GM12874 (cell line): ENCODE measurements at regions not wholly inside any gene's neighbourhood (a gene's known extent, or its start where the extent isn't known, plus 50 kb on each side); places are given as distances from the start of the nearest gene placed in this dataset.

ENCODE experiments used
- TF ChIP-seq, protein P1 (sequence below): IDR thresholded peaks from 2 replicates; pipeline ENCODE4 v1.5.1; 2011; ENCODE audit warnings: low read depth, mild to moderate bottlenecking, control low read depth, low read length, moderate library complexity; ENCODE audit not compliant: insufficient read depth

- TF ChIP-seq, protein P1, sequence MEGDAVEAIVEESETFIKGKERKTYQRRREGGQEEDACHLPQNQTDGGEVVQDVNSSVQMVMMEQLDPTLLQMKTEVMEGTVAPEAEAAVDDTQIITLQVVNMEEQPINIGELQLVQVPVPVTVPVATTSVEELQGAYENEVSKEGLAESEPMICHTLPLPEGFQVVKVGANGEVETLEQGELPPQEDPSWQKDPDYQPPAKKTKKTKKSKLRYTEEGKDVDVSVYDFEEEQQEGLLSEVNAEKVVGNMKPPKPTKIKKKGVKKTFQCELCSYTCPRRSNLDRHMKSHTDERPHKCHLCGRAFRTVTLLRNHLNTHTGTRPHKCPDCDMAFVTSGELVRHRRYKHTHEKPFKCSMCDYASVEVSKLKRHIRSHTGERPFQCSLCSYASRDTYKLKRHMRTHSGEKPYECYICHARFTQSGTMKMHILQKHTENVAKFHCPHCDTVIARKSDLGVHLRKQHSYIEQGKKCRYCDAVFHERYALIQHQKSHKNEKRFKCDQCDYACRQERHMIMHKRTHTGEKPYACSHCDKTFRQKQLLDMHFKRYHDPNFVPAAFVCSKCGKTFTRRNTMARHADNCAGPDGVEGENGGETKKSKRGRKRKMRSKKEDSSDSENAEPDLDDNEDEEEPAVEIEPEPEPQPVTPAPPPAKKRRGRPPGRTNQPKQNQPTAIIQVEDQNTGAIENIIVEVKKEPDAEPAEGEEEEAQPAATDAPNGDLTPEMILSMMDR = no peak
These were observed 1542.8 kb downstream of the EFNA5 start for GRCh38 chr5:106127985-106128384.

DNA sequence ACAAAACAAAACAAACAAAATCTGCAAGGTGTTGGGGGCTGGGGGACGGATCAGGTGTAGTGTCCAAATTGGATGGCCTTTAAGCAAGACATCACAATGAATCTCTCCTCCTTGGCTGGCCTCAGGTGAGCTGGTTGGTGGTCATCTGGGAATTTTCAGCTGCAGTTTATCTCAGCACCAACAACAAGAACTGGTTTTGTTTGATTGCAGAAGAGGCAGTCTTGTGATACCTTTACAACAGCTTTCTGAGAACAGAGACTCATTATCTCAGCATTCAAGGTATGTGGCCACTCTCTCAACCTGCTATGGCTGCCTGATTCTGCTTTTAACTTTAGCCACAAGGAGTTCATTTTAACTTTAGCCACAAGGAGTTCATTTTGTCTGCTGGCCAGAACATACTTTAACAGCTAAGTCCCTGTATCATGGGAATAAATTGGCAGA is 1543.4 kb downstream of the EFNA5 start:
- TF ChIP-seq, protein P1 = no peak

DNA sequence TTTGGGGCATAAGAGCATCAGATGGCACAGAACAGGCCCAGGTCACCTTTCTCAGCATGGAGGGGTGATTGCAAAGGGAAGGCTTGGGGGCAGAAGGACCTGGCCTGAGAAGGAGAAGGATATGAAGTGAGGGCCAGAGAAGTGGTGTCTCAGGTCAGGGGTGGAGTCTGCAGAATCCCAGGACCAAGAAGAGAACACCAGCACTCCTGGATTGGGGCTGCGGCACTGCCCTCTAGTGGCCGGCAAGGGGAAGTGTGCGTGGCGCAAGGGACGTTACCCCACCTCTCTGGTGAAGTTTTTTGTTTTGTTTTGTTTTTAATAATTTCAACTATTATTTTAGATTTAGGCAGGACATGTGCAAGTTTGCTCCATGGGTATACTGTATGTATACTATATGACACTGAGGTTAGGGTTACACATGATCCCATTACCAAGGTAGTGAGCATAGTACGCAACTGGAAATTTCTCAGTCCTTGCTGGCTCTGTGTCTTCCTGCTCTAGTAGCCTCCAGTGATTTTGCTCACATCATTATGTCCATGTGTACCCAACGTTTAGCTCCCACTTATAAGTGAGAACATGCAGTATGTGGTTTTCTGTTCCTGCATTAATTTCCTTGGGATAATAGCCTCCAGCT is 1548.6 kb downstream of the EFNA5 start:
- TF ChIP-seq, protein P1 = peak; percentile 92

DNA sequence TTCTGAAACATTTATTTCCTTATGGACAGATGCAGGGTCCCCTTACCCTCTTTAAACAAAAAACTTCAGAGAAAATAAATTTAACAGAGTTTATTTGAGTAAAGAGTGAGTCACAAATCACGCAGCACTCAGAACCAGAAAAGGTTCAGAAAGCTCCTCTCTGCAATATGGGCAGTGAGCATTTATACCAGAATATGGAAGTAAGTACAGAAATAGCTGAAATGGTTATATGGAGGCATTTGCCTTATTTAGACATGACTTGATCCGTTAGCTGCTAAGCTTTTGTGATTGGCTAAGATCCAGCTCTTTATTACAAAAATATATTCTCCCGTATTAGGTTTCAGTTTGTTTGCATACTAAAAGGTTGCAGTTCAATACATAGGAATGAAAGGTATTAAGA is 1554.1 kb downstream of the EFNA5 start:
- TF ChIP-seq, protein P1 = no peak

DNA sequence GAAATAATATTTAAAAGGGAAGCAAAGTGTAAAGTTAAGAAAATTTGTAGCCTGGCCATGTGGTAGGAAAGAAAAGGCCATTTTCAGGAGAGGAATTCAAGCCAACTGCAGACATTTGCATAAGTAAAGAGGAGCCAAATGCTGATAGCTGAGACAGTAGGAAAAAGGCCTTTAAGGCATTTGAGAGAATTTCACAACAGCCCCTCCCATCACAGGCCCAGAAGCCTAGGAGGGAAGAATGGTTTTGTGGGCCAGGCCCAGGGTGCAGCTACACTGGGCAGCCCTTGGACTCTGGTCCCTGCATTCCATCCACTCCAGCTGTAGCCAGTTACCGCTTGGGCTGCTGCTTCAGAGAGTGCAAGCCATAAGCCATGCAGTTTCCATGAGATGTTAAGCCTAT is 1556.8 kb downstream of the EFNA5 start:
- TF ChIP-seq, protein P1 = no peak

- TF ChIP-seq, protein P1 = no peak
These were observed 1564.4 kb downstream of the EFNA5 start for GRCh38 chr5:106106384-106106783.

DNA sequence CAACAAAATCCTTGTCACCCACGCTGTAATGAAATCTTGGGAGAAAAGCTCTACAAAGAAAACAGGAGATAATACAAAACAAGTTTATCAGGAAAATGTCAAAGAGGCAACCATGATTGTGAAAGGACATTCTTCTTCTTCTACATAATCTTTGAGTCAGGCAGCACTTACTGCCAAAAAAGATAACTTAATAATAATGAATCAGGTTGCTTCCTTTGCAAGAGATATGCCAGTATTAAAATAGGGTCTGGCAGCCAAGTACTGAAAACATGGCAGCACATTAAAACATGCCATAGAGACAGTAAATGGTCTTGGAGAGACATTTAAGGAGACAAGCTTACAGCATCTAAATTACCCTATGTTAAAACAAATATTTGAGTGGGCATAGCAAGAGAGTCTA is 1573.4 kb downstream of the EFNA5 start:
- TF ChIP-seq, protein P1 = no peak
